Hepatocyte (in vitro differentiated cells): ENCODE measurements at regions not wholly inside any gene's neighbourhood (a gene's known extent, or its start where the extent isn't known, plus 50 kb on each side); places are given as distances from the start of the nearest gene placed in this dataset.
"Not testable (repeated sequence)": the region's sequence is repeated elsewhere in the genome, so short reads cannot be mapped to it uniquely, and the experiment has no call there.

Source experiments
- EZH2 ChIP-seq: fragments of 200-600 bp; sonication (generic); IDR thresholded peaks from 2 replicates; pipeline ENCODE4 v1.6.1; 2016; ENCODE audit warnings: antibody characterized with exemption, mild to moderate bottlenecking, borderline replicate concordance
- EZH2phosphoT487 ChIP-seq: fragments of 200-600 bp; sonication (generic); IDR thresholded peaks from one replicate; pipeline ENCODE4 v1.6.1; 2018; ENCODE audit warnings: antibody characterized with exemption, mild to moderate bottlenecking, low read depth, moderate library complexity; ENCODE audit not compliant: unreplicated experiment, severe bottlenecking
- TF ChIP-seq, protein P1 (sequence below): fragments of 200-600 bp; sonication (generic); IDR thresholded peaks from 2 replicates; pipeline ENCODE4 v1.5.1; 2016; ENCODE audit warnings: antibody characterized with exemption, mild to moderate bottlenecking; ENCODE audit not compliant: poor library complexity

DNA sequence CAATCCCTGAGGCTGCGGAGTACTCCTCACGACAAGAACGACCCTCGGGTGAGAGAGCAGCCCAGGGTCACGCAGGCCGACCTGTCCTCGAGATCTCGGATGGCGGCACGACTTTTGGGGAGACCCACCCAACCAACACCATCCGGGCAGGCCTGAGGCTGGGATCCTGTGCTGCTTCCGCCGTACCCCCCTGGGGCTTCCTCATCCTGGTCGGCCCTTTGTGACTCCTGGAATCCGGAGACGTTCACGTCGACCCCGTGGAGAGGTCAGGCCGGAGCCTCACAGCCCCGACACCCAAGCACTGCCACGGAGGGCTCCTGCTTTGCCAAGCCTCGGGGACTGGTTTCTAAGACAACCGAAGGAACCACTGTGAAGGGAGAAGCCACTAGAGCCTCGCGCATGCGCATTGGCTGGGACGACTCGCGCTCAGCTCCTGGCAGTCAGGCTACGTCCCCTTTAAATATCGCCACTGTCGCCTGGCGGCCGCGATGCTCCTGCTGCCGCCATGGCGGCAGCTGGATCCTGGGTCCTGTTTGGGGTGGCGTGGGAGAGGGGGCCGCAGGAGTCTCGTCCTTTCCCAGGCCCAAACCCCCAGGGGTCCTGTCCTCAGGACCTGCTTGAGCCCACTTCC is 136.2 kb upstream of the ANKRD20A1 start:
- TF ChIP-seq, protein P1, sequence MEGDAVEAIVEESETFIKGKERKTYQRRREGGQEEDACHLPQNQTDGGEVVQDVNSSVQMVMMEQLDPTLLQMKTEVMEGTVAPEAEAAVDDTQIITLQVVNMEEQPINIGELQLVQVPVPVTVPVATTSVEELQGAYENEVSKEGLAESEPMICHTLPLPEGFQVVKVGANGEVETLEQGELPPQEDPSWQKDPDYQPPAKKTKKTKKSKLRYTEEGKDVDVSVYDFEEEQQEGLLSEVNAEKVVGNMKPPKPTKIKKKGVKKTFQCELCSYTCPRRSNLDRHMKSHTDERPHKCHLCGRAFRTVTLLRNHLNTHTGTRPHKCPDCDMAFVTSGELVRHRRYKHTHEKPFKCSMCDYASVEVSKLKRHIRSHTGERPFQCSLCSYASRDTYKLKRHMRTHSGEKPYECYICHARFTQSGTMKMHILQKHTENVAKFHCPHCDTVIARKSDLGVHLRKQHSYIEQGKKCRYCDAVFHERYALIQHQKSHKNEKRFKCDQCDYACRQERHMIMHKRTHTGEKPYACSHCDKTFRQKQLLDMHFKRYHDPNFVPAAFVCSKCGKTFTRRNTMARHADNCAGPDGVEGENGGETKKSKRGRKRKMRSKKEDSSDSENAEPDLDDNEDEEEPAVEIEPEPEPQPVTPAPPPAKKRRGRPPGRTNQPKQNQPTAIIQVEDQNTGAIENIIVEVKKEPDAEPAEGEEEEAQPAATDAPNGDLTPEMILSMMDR = not testable (repeated sequence)
- not testable (repeated sequence) for TF ChIP-seq EZH2, EZH2phosphoT487
